ENCODE measurements at regions not wholly inside any gene's neighbourhood (a gene's known extent, or its start where the extent isn't known, plus 50 kb on each side); places are given as distances from the start of the nearest gene placed in this dataset.
A peak's percentile ranks its signal among the peaks of the same experiment; 100 is the strongest.

DNA sequence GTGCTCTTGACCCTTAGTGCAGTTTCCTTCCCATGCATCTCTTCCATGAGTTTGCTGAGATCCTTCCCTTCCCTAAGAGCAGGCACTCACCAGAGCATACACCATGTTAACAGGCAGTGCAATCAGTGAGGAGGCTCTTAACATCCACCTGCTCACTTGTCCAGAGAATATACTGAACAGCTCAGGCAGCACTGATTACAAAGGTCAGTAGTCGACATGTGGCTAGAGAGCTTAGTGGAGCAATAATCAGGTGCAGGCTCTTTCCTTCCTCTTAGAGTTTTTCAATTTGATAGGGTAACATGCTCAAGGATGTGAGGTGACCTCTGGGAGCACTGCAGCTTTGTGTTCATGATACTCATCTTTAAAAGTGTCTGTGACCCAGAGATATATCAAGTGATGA, 144.1 kb upstream of the SETBP1 start:
- no peak overlapping the region for H3K4me3 ChIP-seq
- H3K27ac ChIP-seq: no peak overlapping the region
- ATAC-seq (peak; percentile 30), DNase-seq (no peak)
- TF ChIP-seq, protein P1, sequence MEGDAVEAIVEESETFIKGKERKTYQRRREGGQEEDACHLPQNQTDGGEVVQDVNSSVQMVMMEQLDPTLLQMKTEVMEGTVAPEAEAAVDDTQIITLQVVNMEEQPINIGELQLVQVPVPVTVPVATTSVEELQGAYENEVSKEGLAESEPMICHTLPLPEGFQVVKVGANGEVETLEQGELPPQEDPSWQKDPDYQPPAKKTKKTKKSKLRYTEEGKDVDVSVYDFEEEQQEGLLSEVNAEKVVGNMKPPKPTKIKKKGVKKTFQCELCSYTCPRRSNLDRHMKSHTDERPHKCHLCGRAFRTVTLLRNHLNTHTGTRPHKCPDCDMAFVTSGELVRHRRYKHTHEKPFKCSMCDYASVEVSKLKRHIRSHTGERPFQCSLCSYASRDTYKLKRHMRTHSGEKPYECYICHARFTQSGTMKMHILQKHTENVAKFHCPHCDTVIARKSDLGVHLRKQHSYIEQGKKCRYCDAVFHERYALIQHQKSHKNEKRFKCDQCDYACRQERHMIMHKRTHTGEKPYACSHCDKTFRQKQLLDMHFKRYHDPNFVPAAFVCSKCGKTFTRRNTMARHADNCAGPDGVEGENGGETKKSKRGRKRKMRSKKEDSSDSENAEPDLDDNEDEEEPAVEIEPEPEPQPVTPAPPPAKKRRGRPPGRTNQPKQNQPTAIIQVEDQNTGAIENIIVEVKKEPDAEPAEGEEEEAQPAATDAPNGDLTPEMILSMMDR (IDR thresholded peaks at IDR 0.05): no peak
- no peaks in the 10 kb centered on the region for H3K9me3 ChIP-seq
- H3K36me3 ChIP-seq: no peaks in the 10 kb centered on the region
- H3K4me1 ChIP-seq: no peaks in the 10 kb centered on the region
- no peaks in the 10 kb centered on the region for H3K27me3 ChIP-seq
- intact Hi-C loops (cut with DNase I): no loop called here

DNA sequence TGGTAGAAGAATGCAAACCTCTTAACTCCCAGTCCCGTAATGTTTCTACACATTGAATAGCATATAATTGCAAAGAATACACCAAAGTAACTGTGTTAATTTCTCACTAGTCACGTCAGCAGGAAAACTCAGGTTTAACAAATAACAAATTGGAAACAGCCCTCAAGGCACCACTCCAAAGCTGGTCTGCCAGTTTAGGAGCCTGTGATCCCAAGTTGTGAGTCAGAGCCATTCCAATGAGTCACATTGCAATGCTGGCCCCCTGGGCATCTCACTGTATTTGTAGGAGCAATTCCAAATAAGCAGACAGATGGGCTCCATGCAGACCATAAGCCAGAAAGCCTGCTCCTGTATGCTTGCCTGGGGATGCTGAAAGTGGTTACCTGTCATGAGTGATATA, 143.2 kb upstream of the SETBP1 start:
- no peak overlapping the region for H3K4me3 ChIP-seq
- H3K36me3 ChIP-seq: no peaks in the 10 kb centered on the region
- no peaks in the 10 kb centered on the region for H3K4me1 ChIP-seq
- H3K9me3 ChIP-seq: no peaks in the 10 kb centered on the region
- no peak overlapping the region for H3K27ac ChIP-seq
- DNase-seq (no peak), ATAC-seq (no peak)
- intact Hi-C loops (cut with DNase I): no loop called here
- no peaks in the 10 kb centered on the region for H3K27me3 ChIP-seq
- TF ChIP-seq, protein P1 (IDR thresholded peaks at IDR 0.05): no peak

DNA sequence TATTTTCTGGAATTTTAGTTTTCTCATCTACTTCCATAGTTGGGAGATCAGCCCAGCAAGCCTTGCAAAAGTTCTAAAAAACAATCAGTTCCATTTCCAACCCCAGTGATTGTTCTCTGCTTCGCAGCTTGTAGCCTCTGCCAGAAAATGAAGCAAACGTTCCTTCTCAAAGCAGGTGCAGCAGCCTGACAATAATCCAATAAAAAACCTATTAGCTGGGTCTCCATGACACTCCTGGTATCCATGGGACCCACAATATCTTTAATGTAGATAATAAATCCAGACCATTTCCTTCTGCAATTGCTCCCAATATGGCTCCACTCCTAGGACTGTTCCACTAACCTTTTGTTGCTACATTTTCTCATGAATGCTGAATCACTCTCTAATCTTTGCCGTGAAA, 140.8 kb upstream of the SETBP1 start:
- ATAC-seq (no peak), DNase-seq (no peak)
- intact Hi-C loops (cut with DNase I): no loop called here
- H3K27ac ChIP-seq: no peak overlapping the region
- no peak overlapping the region for H3K4me3 ChIP-seq
- no peaks in the 10 kb centered on the region for H3K36me3 ChIP-seq
- H3K9me3 ChIP-seq: no peaks in the 10 kb centered on the region
- no peaks in the 10 kb centered on the region for H3K4me1 ChIP-seq
- TF ChIP-seq, protein P1 (IDR thresholded peaks at IDR 0.05): no peak
- H3K27me3 ChIP-seq: no peaks in the 10 kb centered on the region

DNA sequence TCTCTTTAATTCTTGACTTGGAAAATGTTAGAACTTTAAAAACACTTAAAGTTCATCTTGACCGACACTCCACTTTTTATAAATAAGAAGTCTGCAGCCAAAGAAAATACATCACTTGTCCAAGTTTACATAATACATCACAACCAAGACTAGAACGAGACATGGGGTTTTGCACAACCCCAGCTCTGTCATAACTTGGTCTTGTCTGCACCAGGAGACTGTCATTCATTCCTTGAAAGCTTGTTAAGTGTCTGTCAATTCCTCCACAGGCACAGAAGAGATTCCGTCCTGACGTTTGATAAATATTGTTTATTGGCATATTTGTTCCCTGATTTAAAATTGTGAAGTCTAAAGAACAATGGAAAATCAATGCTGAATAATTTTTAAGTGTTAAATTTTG, 139.5 kb upstream of the SETBP1 start:
- DNase-seq (no peak), ATAC-seq (no peak)
- TF ChIP-seq, protein P1 (IDR thresholded peaks at IDR 0.05): no peak
- Histone ChIP-seq H3K27ac (no peak overlapping the region), H3K4me3 (no peak overlapping the region), H3K9me3 (no peaks in the 10 kb centered on the region), H3K27me3 (no peaks in the 10 kb centered on the region), H3K4me1 (no peaks in the 10 kb centered on the region), H3K36me3 (no peaks in the 10 kb centered on the region)
- intact Hi-C loops (cut with DNase I): no loop called here

DNA sequence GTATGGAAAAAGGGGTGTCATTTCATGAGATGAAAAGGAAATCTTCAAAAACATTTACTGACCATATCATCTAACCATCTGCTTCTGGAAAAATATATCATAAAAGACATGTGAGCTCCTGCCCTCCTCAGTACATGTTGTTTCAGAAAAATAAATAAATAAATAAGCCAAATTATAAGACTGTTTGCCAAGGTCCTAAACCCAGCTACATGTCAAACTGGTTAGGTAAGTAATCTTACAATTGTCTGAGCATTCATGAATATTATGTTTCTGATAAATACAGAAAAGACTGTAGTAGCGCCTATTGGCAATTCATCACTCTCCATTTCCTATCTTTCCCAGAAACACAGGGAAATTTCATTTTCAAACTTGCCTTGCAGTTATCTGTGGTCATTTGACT, 138.9 kb upstream of the SETBP1 start:
- no peak overlapping the region for H3K4me3 ChIP-seq
- ATAC-seq (no peak), DNase-seq (no peak)
- H3K27ac ChIP-seq: no peak overlapping the region
- no peaks in the 10 kb centered on the region for H3K4me1 ChIP-seq
- intact Hi-C loops (cut with DNase I): no loop called here
- H3K36me3 ChIP-seq: no peaks in the 10 kb centered on the region
- TF ChIP-seq, protein P1 (IDR thresholded peaks at IDR 0.05): no peak
- H3K9me3 ChIP-seq: no peaks in the 10 kb centered on the region
- H3K27me3 ChIP-seq: no peaks in the 10 kb centered on the region

DNA sequence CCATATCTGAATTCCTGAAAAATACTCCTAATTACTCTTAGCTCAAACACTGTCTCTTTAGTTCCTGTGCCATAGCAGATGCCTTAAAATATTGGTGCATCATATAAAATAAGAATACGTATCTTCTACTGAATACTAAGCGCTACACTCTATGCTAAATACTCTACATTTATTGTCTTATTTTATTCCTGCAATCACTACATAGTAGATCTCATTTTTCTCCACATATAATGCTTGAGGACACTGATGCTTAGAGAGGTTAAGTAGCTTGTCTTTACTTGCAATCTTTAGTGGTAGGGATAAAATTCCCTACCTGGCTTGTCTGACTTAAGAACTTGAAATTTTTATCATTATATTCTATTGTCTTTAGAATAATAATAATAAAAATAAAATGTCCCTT, 137.3 kb upstream of the SETBP1 start:
- no peaks in the 10 kb centered on the region for H3K4me1 ChIP-seq
- intact Hi-C loops (cut with DNase I): no loop called here
- no peaks in the 10 kb centered on the region for H3K9me3 ChIP-seq
- H3K27me3 ChIP-seq: no peaks in the 10 kb centered on the region
- H3K27ac ChIP-seq: no peak overlapping the region
- ATAC-seq: no peak
- TF ChIP-seq, protein P1 (IDR thresholded peaks at IDR 0.05): no peak
- no peaks in the 10 kb centered on the region for H3K36me3 ChIP-seq
- DNase-seq: no peak
- no peak overlapping the region for H3K4me3 ChIP-seq

All from upper lobe of right lung (tissue), 1 donor.